SK-N-SH (cell line): ENCODE measurements at regions not wholly inside any gene's neighbourhood (a gene's known extent, or its start where the extent isn't known, plus 50 kb on each side); places are given as distances from the start of the nearest gene placed in this dataset.
"Not testable (repeated sequence)": the region's sequence is repeated elsewhere in the genome, so short reads cannot be mapped to it uniquely, and the experiment has no call there.

Source experiments
- CTCF ChIA-PET: fragments of 300-600, 350-600 bp; formaldehyde crosslinking; extraction: SDS; loops from one replicate; lab custom pipeline; 2021; lab: Yijun Ruan, JAX
- POLR2A ChIA-PET: fragments of 350-600 bp; sonication (Branson Sonifier 250); formaldehyde crosslinking; extraction: SDS; loops from one replicate; lab custom pipeline; 2020; ENCODE audit warnings: antibody characterized with exemption, inconsistent platforms; lab: Yijun Ruan, JAX
- DNase-seq: peaks from one replicate; pipeline ENCODE4 v3.0.0; 2012
- H2AFZ ChIP-seq: fragments of 200-600 bp; sonication (generic); 2 replicates; pipeline ENCODE4 v1.8.1; 2016; ENCODE audit warnings: antibody characterized with exemption, mild to moderate bottlenecking, low read depth
- H3F3A ChIP-seq: fragments of 200-600 bp; sonication (generic); replicated peaks from 2 replicates; pipeline ENCODE3; 2016; ENCODE audit warnings: antibody characterized with exemption, mild to moderate bottlenecking; ENCODE audit not compliant: insufficient read depth
- H3K27ac ChIP-seq, 2 experiments: fragments of 200-500 bp in 1 of 2; fragments of 200-600 bp in 1 of 2; sonication (Bioruptor generic) in 1 of 2; sonication (generic), shearing (Covaris generic) in 1 of 2; 2 replicates each; pipeline versions ENCODE4 v1.5.1 to v1.6.1; 2014 to 2016; ENCODE audit warnings: low read depth in 2 of 2, inconsistent platforms in 1 of 2, low read length in 1 of 2, mild to moderate bottlenecking in 1 of 2, mixed read lengths in 1 of 2
- H3K27me3 ChIP-seq: fragments of 200-600 bp; sonication (generic), shearing (Covaris generic); 2 replicates; pipeline ENCODE4 v1.6.1; 2016; ENCODE audit warnings: mixed run types; ENCODE audit not compliant: insufficient read depth
- H3K36me3 ChIP-seq, 2 experiments: fragments of 200-500 bp in 1 of 2; fragments of 200-600 bp in 1 of 2; sonication (Bioruptor generic) in 1 of 2; sonication (generic) in 1 of 2; replicated peaks in 1 of 2; 2 replicates each; pipeline versions ENCODE3 to v1.5.1; 2014 to 2016; ENCODE audit warnings: low read length in 1 of 2, mild to moderate bottlenecking in 1 of 2; ENCODE audit not compliant: insufficient read depth in 2 of 2, control insufficient read depth in 1 of 2
- H3K4me1 ChIP-seq, 2 experiments: fragments of 200-500 bp in 1 of 2; fragments of 200-600 bp in 1 of 2; sonication (Bioruptor generic) in 1 of 2; sonication (generic), shearing (Covaris generic) in 1 of 2; 2 replicates each; pipeline versions ENCODE4 v1.5.1 to v1.6.1; 2014 to 2016; ENCODE audit warnings: low read depth in 1 of 2, low read length in 1 of 2, mixed run types in 1 of 2; ENCODE audit not compliant: insufficient read depth in 2 of 2, control insufficient read depth in 1 of 2
- H3K4me2 ChIP-seq: fragments of 200-600 bp; sonication (generic), shearing (Covaris generic); 2 replicates; pipeline ENCODE4 v1.6.1; 2017; ENCODE audit warnings: mixed run types
- H3K4me3 ChIP-seq, 2 experiments: fragments of 200-500 bp in 1 of 2; fragments of 200-600 bp in 1 of 2; sonication (Bioruptor generic) in 1 of 2; sonication (generic), shearing (Covaris generic) in 1 of 2; 2 replicates each; pipeline versions ENCODE4 v1.5.1 to v1.8.1; 2014 to 2016; ENCODE audit warnings: low read depth in 2 of 2, inconsistent platforms in 1 of 2, low read length in 1 of 2, mild to moderate bottlenecking in 1 of 2, mixed read lengths in 1 of 2, moderate library complexity in 1 of 2
- H3K79me2 ChIP-seq: fragments of 200-600 bp; sonication (generic); 2 replicates; pipeline ENCODE4 v1.8.1; 2017; ENCODE audit warnings: mild to moderate bottlenecking; ENCODE audit not compliant: insufficient read depth
- H3K9ac ChIP-seq: fragments of 200-600 bp; sonication (generic); 2 replicates; pipeline ENCODE4 v1.6.1; 2017; ENCODE audit warnings: mixed run types
- H3K9me2 ChIP-seq: fragments of 200-600 bp; sonication (generic); 2 replicates; pipeline ENCODE4 v1.6.1; 2017; ENCODE audit warnings: mixed run types
- H3K9me3 ChIP-seq: fragments of 200-600 bp; sonication (generic); 2 replicates; pipeline ENCODE4 v1.6.1; 2017; ENCODE audit warnings: mixed run types, mild to moderate bottlenecking, moderate library complexity
- H4K20me1 ChIP-seq: fragments of 200-600 bp; sonication (generic); 2 replicates; pipeline ENCODE4 v1.6.1; 2017; ENCODE audit warnings: mild to moderate bottlenecking, mixed run types; ENCODE audit not compliant: insufficient read depth
- CTCF ChIP-seq: fragments of 200-600 bp; sonication (generic); IDR thresholded peaks from 2 replicates; pipeline ENCODE4 v1.6.1; 2017; ENCODE audit warnings: antibody characterized with exemption, mild to moderate bottlenecking, moderate library complexity
- NRF1 ChIP-seq: IDR thresholded peaks from 2 replicates; pipeline ENCODE4 v1.6.1; 2012; ENCODE audit warnings: low read depth, mild to moderate bottlenecking, low read length
- RAD21 ChIP-seq: IDR thresholded peaks from 2 replicates; pipeline ENCODE4 v1.6.1; 2012; ENCODE audit warnings: mild to moderate bottlenecking, low read length
- SIN3A ChIP-seq: IDR thresholded peaks from 2 replicates; pipeline ENCODE4 v1.6.1; 2012; ENCODE audit warnings: low read depth, mild to moderate bottlenecking, low read length, moderate library complexity, borderline replicate concordance
- SMC3 ChIP-seq: IDR thresholded peaks from 2 replicates; pipeline ENCODE4 v1.6.1; 2012; ENCODE audit warnings: low read depth, low read length, improper control_type of control experiment
- TAF1 ChIP-seq: IDR thresholded peaks from 2 replicates; pipeline ENCODE4 v1.6.1; 2012; ENCODE audit warnings: low read depth, mild to moderate bottlenecking, low read length, moderate library complexity, borderline replicate concordance
- TEAD4 ChIP-seq: IDR thresholded peaks from 2 replicates; pipeline ENCODE4 v1.4.0; 2012; ENCODE audit warnings: mild to moderate bottlenecking, borderline replicate concordance; ENCODE audit not compliant: insufficient read depth
- WGBS: methylation state at CpG from one replicate; pipeline ENCODE4 v1.1.6; 2017; ENCODE audit warnings: low lambda C conversion rate; 5-methylcytosine and 5-hydroxymethylcytosine counted together

GRCh38 chr22:25461301-25461700 lies 103.2 kb upstream of the GRK3 start:
- CTCF ChIA-PET: interaction anchor here (1.1 to 3.6 kb wide), 3 partner anchors 240 to 312 kb away, joined by 4 to 32 read pairs (median 30); no protein-coding TSS in a partner anchor
- no peaks in the 10 kb centered on the region for H3K27me3 ChIP-seq
- H3K9me3 ChIP-seq: no peaks in the 10 kb centered on the region
- no peak for TF ChIP-seq RAD21
- no peak for TF ChIP-seq TEAD4
- no peak for TF ChIP-seq TAF1
- no peak for TF ChIP-seq SIN3A
- no peak overlapping the region for H3K9ac ChIP-seq
- no peak overlapping the region for H2AFZ ChIP-seq
- H3F3A ChIP-seq: no peaks in the 10 kb centered on the region
- DNase-seq: no peak
- no peaks in the 10 kb centered on the region for H4K20me1 ChIP-seq
- no peak overlapping the region for H3K4me3 ChIP-seq
- H3K79me2 ChIP-seq: no peaks in the 10 kb centered on the region
- H3K36me3 ChIP-seq: peaks cover 0 to 3% of the 10 kb centered on the region in 2 experiments
- POLR2A ChIA-PET: no interaction called here
- no peaks in the 10 kb centered on the region; a peak in 1 of 4 replicates for H3K4me1 ChIP-seq
- H3K27ac ChIP-seq: no peak overlapping the region
- H3K4me2 ChIP-seq: no peak overlapping the region
- WGBS: 92% methylated on average over 7 of the region's 7 CpGs
- H3K9me2 ChIP-seq: no peaks in the 10 kb centered on the region

GRCh38 chr22:25462474-25463346 lies 101.8 kb upstream of the GRK3 start:
- Histone ChIP-seq H3K27ac (peak overlapping the region in 1 of 2 experiments; percentile 7; a peak in 1 of 4 replicates), H3K4me3 (peak overlapping the region in 1 of 2 experiments; percentile 59; a peak in 1 of 4 replicates)
- H2AFZ ChIP-seq, H3K4me1 ChIP-seq, H3K9me3 ChIP-seq, H3K4me2 ChIP-seq, H3K79me2 ChIP-seq, H3F3A ChIP-seq, POLR2A ChIA-PET, H4K20me1 ChIP-seq, H3K9ac ChIP-seq, H3K9me2 ChIP-seq, H3K36me3 ChIP-seq, H3K27me3 ChIP-seq: not testable (repeated sequence)
- TF ChIP-seq SMC3 (peak; percentile 94), CTCF (peak; percentile 74), RAD21 (peak; percentile 92), NRF1 (peak; percentile 59)
- DNase-seq: peak; percentile 82
- 34% methylated on average over 12 of the region's 15 CpGs for WGBS
- CTCF ChIA-PET: interaction anchor here (0.6 to 3.6 kb wide), 26 partner anchors 14 to 886 kb away, joined by 3 to 32 read pairs (median 3); partner anchors contain the start of gene MYO18B

- WGBS: 77% methylated on average over 8 of the region's 8 CpGs
- POLR2A ChIA-PET, H4K20me1 ChIP-seq, H2AFZ ChIP-seq, H3K27me3 ChIP-seq, H3K4me3 ChIP-seq, H3F3A ChIP-seq, H3K9me2 ChIP-seq, H3K4me1 ChIP-seq, H3K9me3 ChIP-seq, DNase-seq, H3K9ac ChIP-seq, H3K79me2 ChIP-seq, H3K27ac ChIP-seq, H3K36me3 ChIP-seq, H3K4me2 ChIP-seq: not testable (repeated sequence)
- CTCF ChIA-PET: interaction anchor here (0.9 to 3.6 kb wide), 3 partner anchors 102 to 316 kb away, joined by 3 to 32 read pairs (median 7); no protein-coding TSS in a partner anchor
Measured at GRCh38 chr22:25463347-25463628, 101.2 kb upstream of the GRK3 start.

- H3K27me3 ChIP-seq, H3K4me3 ChIP-seq, H3F3A ChIP-seq, H3K9ac ChIP-seq, H3K9me3 ChIP-seq, H3K4me2 ChIP-seq, H3K79me2 ChIP-seq, CTCF ChIA-PET, H3K9me2 ChIP-seq, H2AFZ ChIP-seq, H4K20me1 ChIP-seq, DNase-seq, H3K27ac ChIP-seq, POLR2A ChIA-PET, H3K36me3 ChIP-seq, H3K4me1 ChIP-seq: not testable (repeated sequence)
- 95% methylated on average over 7 of the region's 9 CpGs for WGBS
Measured at GRCh38 chr22:25464326-25464725, 100.1 kb upstream of the GRK3 start.
